HUES6 (cell line): ENCODE measurements at regions not wholly inside any gene's neighbourhood (a gene's known extent, or its start where the extent isn't known, plus 50 kb on each side); places are given as distances from the start of the nearest gene placed in this dataset.

Experiments used
- H3K27ac ChIP-seq: 2 replicates; pipeline ENCODE4 v1.7.0; 2013; ENCODE audit warnings: low read depth, mild to moderate bottlenecking, low read length, inconsistent platforms
- H3K27me3 ChIP-seq: 2 replicates; pipeline ENCODE4 v1.6.1; 2013; ENCODE audit warnings: low read length; ENCODE audit not compliant: control insufficient read depth, insufficient read depth
- H3K36me3 ChIP-seq: 2 replicates; pipeline ENCODE4 v1.6.1; 2013; ENCODE audit warnings: low read length; ENCODE audit not compliant: control insufficient read depth, insufficient read depth
- H3K4me1 ChIP-seq: 2 replicates; pipeline ENCODE4 v1.6.1; 2013; ENCODE audit warnings: low read length; ENCODE audit not compliant: control insufficient read depth, insufficient read depth
- H3K4me3 ChIP-seq: 2 replicates; pipeline ENCODE4 v1.5.1; 2013; ENCODE audit warnings: low read depth, low read length
- H3K9ac ChIP-seq: one replicate; pipeline ENCODE4 v1.6.1; 2013; ENCODE audit warnings: mild to moderate bottlenecking, low read length
- H3K9me3 ChIP-seq: 2 replicates; pipeline ENCODE4 v1.6.1; 2013; ENCODE audit warnings: low read depth, low read length; ENCODE audit not compliant: control insufficient read depth, insufficient read depth

DNA sequence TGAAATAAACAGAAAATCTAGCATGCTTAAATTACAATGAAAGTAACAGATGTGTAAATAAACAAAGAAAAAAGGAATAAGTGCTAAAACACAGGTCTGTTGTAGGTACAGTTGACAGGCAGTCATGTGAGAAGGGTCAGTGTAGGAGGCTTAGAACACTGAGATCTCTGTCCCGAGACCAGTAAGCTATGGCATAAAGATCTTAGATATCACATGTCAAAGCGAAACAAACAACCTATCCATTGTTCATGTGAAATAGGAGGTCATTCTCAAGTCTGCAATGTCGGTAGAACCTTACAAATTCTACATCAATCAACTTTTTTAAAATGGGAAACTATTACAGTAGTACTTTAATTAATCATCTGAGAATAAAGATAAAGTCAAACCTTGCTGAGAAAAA is 428.9 kb upstream of the ADGRL2 start:
- Histone ChIP-seq H3K36me3 (no peaks in the 10 kb centered on the region), H3K9me3 (no peaks in the 10 kb centered on the region), H3K9ac (no peak overlapping the region), H3K27me3 (no peaks in the 10 kb centered on the region), H3K27ac (no peak overlapping the region), H3K4me3 (no peak overlapping the region), H3K4me1 (peaks cover 9% of the 10 kb centered on the region; the same call in 1 of the 2 replicates)

DNA sequence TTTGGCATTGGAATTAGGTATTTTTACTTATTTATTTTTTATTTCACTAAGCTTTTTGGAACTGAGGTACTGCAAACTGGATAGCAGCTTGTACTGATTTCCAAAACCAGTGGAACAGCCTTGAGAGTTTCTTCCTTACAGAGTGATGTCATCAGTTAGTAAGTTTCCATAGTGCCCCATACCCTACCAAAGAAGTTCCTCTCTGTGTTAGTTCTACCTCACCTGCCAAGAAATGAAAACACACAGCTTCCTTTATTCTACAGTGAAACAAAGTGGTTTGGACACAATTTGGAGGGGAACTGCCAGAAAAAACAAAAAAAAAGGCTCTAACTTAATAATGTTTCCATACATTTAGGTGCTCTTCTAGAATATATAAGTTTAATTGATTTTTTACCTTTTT is 430.9 kb upstream of the ADGRL2 start:
- H3K27me3 ChIP-seq: no peaks in the 10 kb centered on the region
- H3K4me1 ChIP-seq: peaks cover 9% of the 10 kb centered on the region; the same call in 1 of the 2 replicates
- no peaks in the 10 kb centered on the region for H3K9me3 ChIP-seq
- H3K9ac ChIP-seq: no peak overlapping the region
- H3K36me3 ChIP-seq: no peaks in the 10 kb centered on the region
- no peak overlapping the region for H3K4me3 ChIP-seq
- no peak overlapping the region for H3K27ac ChIP-seq

DNA sequence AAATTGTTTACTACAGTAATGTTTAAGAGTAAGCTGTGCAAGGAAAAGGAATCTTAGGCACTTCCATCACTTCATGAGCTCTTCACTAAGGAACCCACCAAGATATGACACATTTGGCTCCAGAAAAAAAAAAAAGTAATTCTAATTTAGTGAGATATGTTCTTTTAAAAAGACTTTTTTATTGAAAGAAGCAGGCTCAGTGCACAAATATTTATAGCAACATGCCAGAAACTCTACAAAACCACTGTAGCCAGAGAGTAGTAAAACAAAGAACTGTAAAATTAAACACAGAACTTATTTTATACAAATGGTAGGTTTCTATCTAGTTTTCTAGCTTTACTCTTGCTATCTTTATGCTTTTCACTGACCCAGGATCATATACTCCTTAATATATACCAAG is 434.6 kb upstream of the ADGRL2 start:
- Histone ChIP-seq H3K27me3 (no peaks in the 10 kb centered on the region), H3K27ac (no peak overlapping the region), H3K4me3 (no peak overlapping the region), H3K36me3 (no peaks in the 10 kb centered on the region), H3K9ac (no peak overlapping the region), H3K9me3 (no peaks in the 10 kb centered on the region), H3K4me1 (peaks cover 9% of the 10 kb centered on the region; the same call in 1 of the 2 replicates)

DNA sequence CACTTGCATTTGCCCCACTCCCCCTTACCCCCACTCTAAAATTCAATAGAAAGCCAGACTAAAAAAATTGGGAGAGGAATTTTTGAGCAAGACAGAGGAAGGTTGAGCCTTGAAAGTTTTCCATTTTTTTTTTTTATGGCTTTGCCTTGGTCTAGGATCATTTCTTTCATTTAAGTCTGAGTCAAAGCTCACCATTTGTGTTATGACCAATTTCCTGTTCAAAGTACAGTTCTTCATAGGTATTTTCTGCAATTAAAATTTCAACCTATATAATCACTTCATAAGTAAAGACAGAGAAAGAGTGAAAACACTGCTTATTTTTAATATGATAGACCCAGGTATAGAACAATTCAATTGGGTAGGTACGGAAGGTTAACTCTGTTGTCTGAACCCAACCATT is 436.6 kb upstream of the ADGRL2 start:
- no peak overlapping the region for H3K9ac ChIP-seq
- H3K4me1 ChIP-seq: peaks cover under 1% of the 10 kb centered on the region; the same call in 1 of the 2 replicates
- no peak overlapping the region for H3K4me3 ChIP-seq
- H3K27me3 ChIP-seq: no peaks in the 10 kb centered on the region
- no peaks in the 10 kb centered on the region for H3K9me3 ChIP-seq
- no peaks in the 10 kb centered on the region for H3K36me3 ChIP-seq
- no peak overlapping the region for H3K27ac ChIP-seq

GRCh38 chr1:81358151-81358550 is 442.6 kb upstream of the ADGRL2 start:
- Histone ChIP-seq H3K27ac (no peak overlapping the region), H3K9ac (no peak overlapping the region), H3K36me3 (no peaks in the 10 kb centered on the region), H3K27me3 (no peaks in the 10 kb centered on the region), H3K4me3 (no peak overlapping the region), H3K9me3 (no peaks in the 10 kb centered on the region), H3K4me1 (no peaks in the 10 kb centered on the region)

GRCh38 chr1:81351864-81352263 is 448.9 kb upstream of the ADGRL2 start:
- no peaks in the 10 kb centered on the region for H3K36me3 ChIP-seq
- H3K27ac ChIP-seq: no peak overlapping the region
- no peaks in the 10 kb centered on the region for H3K27me3 ChIP-seq
- no peaks in the 10 kb centered on the region for H3K9me3 ChIP-seq
- peaks cover 42% of the 10 kb centered on the region for H3K4me1 ChIP-seq
- H3K4me3 ChIP-seq: no peak overlapping the region
- no peak overlapping the region for H3K9ac ChIP-seq

DNA sequence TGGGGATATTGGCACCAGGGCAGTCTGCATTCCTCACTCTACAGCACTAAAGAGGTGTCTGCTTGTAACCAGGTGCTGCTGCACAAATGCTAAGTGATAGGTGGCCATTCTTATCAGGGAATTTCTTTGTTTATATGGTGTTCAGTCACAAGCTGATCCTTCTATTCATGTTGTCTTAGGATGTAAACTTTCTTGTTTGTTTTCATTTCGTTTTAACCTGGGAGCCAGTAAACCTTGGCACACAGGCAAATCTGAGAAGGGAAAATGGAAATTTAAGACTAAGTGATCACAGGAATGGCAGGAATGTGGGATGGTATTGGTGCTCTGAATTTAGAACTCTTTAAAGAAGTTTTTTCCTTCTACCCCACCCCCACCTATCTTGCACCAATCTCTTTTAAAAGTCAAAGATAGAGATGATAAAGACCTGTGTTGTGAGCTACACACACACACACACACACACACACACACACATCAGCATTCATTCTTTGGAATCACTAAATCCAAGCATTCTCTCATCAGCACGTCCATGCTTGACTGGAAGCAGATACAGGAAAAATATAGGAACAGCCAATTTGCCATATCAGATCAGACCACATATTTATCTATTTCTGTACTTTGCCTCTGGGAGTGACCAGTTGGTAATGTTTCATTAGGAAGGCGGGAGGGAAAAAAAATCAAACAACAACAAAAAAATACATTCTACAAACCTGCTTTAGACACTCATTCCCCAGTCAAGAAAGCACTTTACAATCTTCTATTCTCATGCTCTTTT is 451.4 kb upstream of the ADGRL2 start:
- Histone ChIP-seq H3K9me3 (peaks cover 3% of the 10 kb centered on the region; the same call in 1 of the 2 replicates), H3K36me3 (no peaks in the 10 kb centered on the region), H3K4me1 (peaks cover 42% of the 10 kb centered on the region), H3K9ac (peak overlapping the region; percentile 8), H3K4me3 (peak overlapping the region; percentile 1; the same call in 1 of the 2 replicates), H3K27ac (peak overlapping the region; percentile 23), H3K27me3 (no peaks in the 10 kb centered on the region)

GRCh38 chr1:81345110-81345509 is 455.6 kb upstream of the ADGRL2 start:
- Histone ChIP-seq H3K36me3 (no peaks in the 10 kb centered on the region), H3K27ac (no peak overlapping the region), H3K9me3 (peaks cover 3% of the 10 kb centered on the region; the same call in 1 of the 2 replicates), H3K9ac (no peak overlapping the region), H3K4me1 (peaks cover 25% of the 10 kb centered on the region), H3K27me3 (no peaks in the 10 kb centered on the region), H3K4me3 (no peak overlapping the region)

- Histone ChIP-seq H3K27me3 (no peaks in the 10 kb centered on the region), H3K4me1 (peaks cover 12% of the 10 kb centered on the region), H3K36me3 (no peaks in the 10 kb centered on the region), H3K4me3 (no peak overlapping the region), H3K27ac (no peak overlapping the region), H3K9ac (no peak overlapping the region), H3K9me3 (no peaks in the 10 kb centered on the region)
Observed at GRCh38 chr1:81340239-81340638, 460.5 kb upstream of the ADGRL2 start.

- Histone ChIP-seq H3K27ac (no peak overlapping the region), H3K9ac (no peak overlapping the region), H3K27me3 (no peaks in the 10 kb centered on the region)
Observed at GRCh38 chr1:81337226-81337625, 463.5 kb upstream of the ADGRL2 start.

GRCh38 chr1:81335876-81336275 is 464.9 kb upstream of the ADGRL2 start:
- H3K27ac ChIP-seq: no peak overlapping the region
- H3K27me3 ChIP-seq: no peaks in the 10 kb centered on the region
- no peak overlapping the region for H3K4me3 ChIP-seq
- peaks cover 12% of the 10 kb centered on the region for H3K4me1 ChIP-seq
- H3K9me3 ChIP-seq: no peaks in the 10 kb centered on the region
- H3K36me3 ChIP-seq: no peaks in the 10 kb centered on the region
- H3K9ac ChIP-seq: no peak overlapping the region

More at GRCh38 chr1:81337226-81337625, 463.5 kb upstream of the ADGRL2 start:
- no peak overlapping the region for H3K4me3 ChIP-seq
- no peaks in the 10 kb centered on the region for H3K9me3 ChIP-seq
- no peaks in the 10 kb centered on the region for H3K36me3 ChIP-seq
- peaks cover 12% of the 10 kb centered on the region for H3K4me1 ChIP-seq
